Suppressor macrophage (primary cell): ENCODE measurements at regions not wholly inside any gene's neighbourhood (a gene's known extent, or its start where the extent isn't known, plus 50 kb on each side); places are given as distances from the start of the nearest gene placed in this dataset.
"Not testable (repeated sequence)": the region's sequence is repeated elsewhere in the genome, so short reads cannot be mapped to it uniquely, and the experiment has no call there.

Source experiments
- DNase-seq, 4 experiments: peaks; one replicate each; pipeline ENCODE4 v3.0.0-alpha.2; 2020 to 2022

GRCh38 chr13:99768986-99769385 is 202.6 kb downstream of the ZIC5 start:
- no peak for DNase-seq

DNA sequence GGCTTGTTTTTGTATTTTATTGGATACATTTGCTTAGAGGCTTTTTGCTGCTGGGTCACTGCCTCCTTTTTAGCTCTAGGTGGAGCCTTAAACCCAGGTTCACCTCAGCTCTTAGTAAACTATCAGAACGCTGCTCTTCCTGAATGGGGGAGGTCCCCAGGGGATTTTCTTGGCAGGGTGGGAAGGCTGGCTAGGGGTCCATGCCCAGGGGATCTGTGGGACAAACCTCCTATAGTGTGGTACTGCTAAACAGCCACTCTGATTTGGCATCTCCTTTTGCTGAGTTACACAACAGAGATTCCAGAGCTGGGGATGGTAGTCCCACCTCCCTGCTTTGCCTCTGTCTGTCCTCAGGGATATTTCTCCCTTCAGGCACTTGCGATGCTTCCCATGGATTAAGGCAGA is 204.9 kb downstream of the ZIC5 start:
- DNase-seq: no peak

DNA sequence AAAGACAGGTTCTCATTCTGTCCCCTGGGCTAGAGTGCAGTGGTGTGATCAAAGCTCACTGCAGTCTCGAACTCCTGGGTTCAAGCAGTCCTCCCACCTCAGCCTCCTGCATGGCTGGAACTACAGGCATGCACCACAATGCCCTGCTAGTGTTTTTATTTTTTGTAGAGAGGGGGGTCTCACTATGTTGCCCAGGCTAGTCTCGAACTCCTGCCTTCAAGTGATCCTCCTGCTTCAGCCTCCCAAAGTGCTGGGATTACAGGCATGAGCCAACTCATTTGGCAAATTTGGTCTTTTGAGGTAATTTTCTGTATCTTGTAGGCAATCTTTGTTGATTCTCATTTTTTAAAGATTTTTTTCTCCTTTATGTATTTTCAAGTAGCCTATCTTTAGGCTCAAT is 205.7 kb downstream of the ZIC5 start:
- no peak for DNase-seq

- no peak for DNase-seq
Observed at GRCh38 chr13:99760456-99760855, 211.1 kb downstream of the ZIC5 start.

- no peak for DNase-seq
Observed at GRCh38 chr13:99759163-99759552, 212.4 kb downstream of the ZIC5 start.

GRCh38 chr13:99758460-99759162 is 213.0 kb downstream of the ZIC5 start:
- no peak for DNase-seq

- no peak for DNase-seq
Observed at GRCh38 chr13:99757756-99758459, 213.7 kb downstream of the ZIC5 start.

- no peak for DNase-seq
Observed at GRCh38 chr13:99756281-99756680, 215.3 kb downstream of the ZIC5 start.

GRCh38 chr13:99754750-99755149 is 216.8 kb downstream of the ZIC5 start:
- DNase-seq: not testable (repeated sequence)

GRCh38 chr13:99752373-99752772 is 219.2 kb downstream of the ZIC5 start:
- no peak for DNase-seq

DNA sequence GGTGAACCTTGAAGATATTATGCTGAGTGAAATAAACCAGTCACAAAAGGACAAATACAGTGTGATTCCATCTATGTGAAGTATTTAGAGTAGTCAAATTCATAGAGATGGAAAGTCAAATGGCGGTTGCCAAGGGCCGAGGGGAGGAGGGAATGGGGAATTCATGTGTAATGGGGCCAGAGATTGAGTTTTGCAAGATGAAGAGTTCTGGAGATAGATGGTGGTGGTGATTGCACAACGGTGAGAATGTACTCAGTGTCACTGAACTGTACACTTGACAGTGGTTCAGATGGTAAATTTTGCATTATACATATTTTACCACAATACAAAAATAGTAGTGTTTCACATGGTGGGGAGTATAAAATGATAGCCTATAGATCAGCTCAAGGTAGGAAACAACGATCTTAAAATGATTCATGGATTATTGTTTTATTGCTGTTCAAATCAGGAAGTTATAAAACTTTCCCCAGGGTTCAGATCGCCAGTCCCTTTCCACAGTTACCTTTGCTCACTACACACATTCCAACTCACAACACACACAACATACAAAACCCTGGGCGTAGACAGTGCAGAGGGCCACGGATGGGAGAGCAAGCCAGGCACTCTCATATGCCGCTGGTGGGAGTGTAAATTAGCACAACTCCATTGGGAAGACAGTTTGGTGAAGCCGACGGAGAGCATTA is 219.9 kb downstream of the ZIC5 start:
- DNase-seq: no peak

GRCh38 chr13:99750951-99751350 is 220.6 kb downstream of the ZIC5 start:
- no peak for DNase-seq

GRCh38 chr13:99749271-99750019 is 222.1 kb downstream of the ZIC5 start:
- no peak for DNase-seq

DNA sequence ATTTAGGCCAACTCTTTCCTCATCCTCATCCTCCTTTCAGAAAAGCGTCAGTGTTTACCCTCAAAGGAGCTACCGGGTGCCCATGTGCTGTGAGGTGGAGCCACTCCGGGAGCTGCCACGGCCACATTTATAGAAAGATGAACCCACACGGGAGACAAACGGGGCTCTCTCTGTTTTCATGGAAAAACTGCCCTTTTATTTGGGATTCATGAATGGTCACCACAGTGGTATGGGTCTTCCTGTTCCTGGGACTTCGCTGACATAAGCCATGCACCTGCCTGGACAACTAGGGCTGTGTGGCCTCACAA is 224.2 kb downstream of the ZIC5 start:
- DNase-seq: no peak

- no peak for DNase-seq
Observed at GRCh38 chr13:99746637-99747402, 224.7 kb downstream of the ZIC5 start.

GRCh38 chr13:99743094-99743493 is 228.5 kb downstream of the ZIC5 start:
- no peak for DNase-seq

GRCh38 chr13:99741960-99742359 is 229.6 kb downstream of the ZIC5 start:
- no peak for DNase-seq

DNA sequence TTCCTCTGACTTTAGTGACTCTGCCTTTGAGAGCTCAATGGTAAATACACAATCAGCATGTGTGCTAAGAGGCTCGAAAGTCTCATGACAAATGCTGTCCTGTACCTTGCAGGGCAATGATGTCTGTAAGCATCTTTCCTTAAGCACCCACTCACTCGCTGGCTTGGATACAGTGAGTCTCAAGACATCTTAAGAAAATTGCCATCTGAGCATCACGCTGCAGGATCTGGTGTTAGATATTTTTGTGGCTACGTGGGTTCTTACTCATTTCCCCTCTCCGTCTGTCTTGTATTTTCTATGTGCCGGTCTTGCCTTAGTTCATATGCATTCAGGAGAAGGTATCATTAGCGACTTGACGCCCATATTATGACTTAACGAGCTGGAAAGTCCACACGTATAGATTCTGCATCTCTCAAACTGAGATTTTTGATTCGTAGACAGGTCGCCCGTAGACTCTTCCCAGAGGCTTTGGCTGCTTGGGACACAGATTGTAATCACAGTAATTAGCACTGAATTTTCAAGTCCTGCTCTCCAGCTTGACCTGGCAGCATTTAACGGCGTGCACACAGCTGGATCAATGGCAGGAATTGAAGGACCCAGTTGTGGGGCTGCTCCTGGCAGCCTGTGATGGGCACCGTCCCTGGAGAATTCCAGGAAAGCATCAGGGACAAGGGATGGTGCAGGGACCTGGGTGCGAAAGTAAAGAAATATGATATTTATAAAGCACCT is 231.2 kb downstream of the ZIC5 start:
- peak in 3 of 4 experiments; percentile 15 to 28 (median 21) for DNase-seq

DNA sequence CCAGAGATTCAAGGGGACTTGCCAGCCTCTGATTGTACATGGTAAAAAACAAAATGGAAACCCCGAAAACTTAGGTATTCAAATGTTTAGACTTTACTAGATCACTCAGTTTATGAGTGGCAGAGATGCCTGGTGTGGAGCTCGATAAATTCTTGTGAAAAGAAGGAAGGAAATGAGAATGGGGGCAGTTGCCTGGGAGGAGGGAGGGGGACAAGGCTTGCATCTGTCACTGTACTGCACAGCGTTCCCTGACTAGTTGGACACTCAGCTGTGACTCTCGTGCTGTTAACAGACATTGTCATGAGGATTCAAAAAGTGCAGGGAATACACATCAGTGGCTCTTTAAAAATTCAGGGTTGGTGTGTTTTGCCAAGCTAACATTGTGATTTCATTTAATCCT is 232.9 kb downstream of the ZIC5 start:
- DNase-seq: peak; percentile 16 to 58 (median 50)

DNA sequence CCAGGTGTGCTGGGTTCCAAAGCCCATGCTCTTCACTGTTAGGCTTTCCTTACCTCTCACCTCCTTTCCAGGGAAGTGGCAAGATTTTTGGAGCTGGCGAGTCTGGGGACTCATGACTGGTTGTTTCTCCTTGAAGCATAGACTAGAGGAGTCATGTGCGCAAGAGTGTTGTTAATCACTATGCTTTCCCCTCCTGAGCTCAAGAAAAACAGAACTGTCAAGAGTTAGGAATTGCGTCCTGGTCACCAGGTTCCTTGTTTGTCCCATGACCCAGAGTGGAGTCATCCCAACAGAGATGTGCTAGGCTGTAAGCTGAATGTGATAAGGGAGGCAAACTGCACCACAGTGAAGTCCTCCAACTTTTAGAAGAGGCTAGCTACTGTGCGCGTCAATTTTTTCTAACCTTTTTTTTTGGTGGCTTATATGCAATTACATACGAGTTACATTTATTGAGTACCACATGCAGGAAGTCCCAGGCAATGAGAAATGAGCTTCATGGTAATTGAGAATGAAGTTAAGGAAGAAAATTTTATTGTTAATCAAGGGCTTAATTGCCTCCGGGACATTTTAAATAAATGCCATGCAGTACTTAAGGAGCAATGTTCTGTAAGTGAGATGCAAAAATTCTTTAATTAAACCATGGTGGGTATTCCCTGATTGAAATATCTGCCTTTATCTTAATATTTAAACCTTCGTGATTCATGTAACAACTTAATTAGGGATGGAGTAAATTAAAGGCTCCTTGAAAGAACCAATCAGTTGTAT is 233.9 kb downstream of the ZIC5 start:
- peak; percentile 53 to 79 (median 71) for DNase-seq

GRCh38 chr13:99736541-99736940 is 235.0 kb downstream of the ZIC5 start:
- no peak for DNase-seq
